ENCODE measurements at regions not wholly inside any gene's neighbourhood (a gene's known extent, or its start where the extent isn't known, plus 50 kb on each side); places are given as distances from the start of the nearest gene placed in this dataset.

DNA sequence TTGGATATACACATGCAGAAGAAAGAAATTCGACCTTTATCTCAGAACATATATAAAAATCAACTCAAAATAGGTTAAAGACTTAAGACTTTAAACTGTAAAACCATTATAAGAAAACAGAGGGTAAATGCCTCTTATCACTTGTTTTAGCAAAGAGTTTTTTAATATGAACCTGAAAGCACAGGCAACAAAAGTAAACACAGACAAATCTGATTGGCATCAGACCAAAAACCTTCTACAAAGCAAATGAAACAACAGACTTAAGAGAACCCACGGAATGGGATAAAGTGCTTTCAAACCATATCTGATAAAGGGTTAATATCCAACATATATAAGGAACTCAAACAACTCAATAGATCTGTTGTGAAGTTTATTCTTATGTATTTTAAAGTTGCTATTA is 309.9 kb upstream of the OPRM1 start:
- DNase-seq (no peak), ATAC-seq (ENCODE audit: low FRiP score in 2 of 2) (no peak)
- Histone ChIP-seq H3K4me3 (no peak overlapping the region), H3K27ac (no peak overlapping the region), H3K4me1 (no peaks in the 10 kb centered on the region), H3K36me3 (no peaks in the 10 kb centered on the region), H3K27me3 (no peaks in the 10 kb centered on the region), H3K9me3 (no peaks in the 10 kb centered on the region)
- no peak for TF ChIP-seq EP300 (IDR thresholded peaks at IDR 0.05)
- TF ChIP-seq POLR2AphosphoS5 (IDR thresholded peaks at IDR 0.05), result no peak
- TF ChIP-seq, protein P1, sequence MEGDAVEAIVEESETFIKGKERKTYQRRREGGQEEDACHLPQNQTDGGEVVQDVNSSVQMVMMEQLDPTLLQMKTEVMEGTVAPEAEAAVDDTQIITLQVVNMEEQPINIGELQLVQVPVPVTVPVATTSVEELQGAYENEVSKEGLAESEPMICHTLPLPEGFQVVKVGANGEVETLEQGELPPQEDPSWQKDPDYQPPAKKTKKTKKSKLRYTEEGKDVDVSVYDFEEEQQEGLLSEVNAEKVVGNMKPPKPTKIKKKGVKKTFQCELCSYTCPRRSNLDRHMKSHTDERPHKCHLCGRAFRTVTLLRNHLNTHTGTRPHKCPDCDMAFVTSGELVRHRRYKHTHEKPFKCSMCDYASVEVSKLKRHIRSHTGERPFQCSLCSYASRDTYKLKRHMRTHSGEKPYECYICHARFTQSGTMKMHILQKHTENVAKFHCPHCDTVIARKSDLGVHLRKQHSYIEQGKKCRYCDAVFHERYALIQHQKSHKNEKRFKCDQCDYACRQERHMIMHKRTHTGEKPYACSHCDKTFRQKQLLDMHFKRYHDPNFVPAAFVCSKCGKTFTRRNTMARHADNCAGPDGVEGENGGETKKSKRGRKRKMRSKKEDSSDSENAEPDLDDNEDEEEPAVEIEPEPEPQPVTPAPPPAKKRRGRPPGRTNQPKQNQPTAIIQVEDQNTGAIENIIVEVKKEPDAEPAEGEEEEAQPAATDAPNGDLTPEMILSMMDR (IDR thresholded peaks at IDR 0.05), result no peak
- no peak for TF ChIP-seq POLR2A (IDR thresholded peaks at IDR 0.05)
- 16 to 29% methylated on average over 2 of the region's 2 CpGs for WGBS, 2 donors

DNA sequence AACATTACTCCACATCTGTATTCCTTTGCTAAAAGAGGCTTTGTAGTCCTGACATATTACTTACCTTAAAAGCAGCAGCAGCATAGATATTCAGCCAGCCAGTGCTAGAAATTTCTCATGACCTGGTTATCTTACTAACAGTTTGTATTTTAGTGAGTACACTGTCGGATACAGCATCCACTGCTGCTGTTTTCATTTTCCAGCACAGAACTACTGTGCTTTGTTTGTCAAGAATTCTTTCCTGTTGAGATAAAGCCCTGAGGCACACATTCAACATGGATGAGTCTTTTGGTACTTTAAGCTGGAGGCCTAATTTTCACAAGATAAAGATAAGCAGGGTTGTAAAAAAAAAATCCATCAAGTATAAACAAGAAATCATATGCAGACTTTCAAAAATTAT is 311.2 kb upstream of the OPRM1 start:
- DNase-seq (no peak), ATAC-seq (ENCODE audit: low FRiP score in 2 of 2) (no peak)
- TF ChIP-seq, protein P1 (IDR thresholded peaks at IDR 0.05), result no peak
- no peak for TF ChIP-seq EP300 (IDR thresholded peaks at IDR 0.05)
- TF ChIP-seq POLR2A (IDR thresholded peaks at IDR 0.05), result no peak
- TF ChIP-seq POLR2AphosphoS5 (IDR thresholded peaks at IDR 0.05), result no peak
- Histone ChIP-seq H3K9me3 (no peaks in the 10 kb centered on the region), H3K36me3 (no peaks in the 10 kb centered on the region), H3K4me1 (no peaks in the 10 kb centered on the region), H3K4me3 (no peak overlapping the region), H3K27ac (no peak overlapping the region), H3K27me3 (no peaks in the 10 kb centered on the region)
- WGBS, 2 donors, result 35 to 52% methylated on average over 1 of the region's 1 CpG

DNA sequence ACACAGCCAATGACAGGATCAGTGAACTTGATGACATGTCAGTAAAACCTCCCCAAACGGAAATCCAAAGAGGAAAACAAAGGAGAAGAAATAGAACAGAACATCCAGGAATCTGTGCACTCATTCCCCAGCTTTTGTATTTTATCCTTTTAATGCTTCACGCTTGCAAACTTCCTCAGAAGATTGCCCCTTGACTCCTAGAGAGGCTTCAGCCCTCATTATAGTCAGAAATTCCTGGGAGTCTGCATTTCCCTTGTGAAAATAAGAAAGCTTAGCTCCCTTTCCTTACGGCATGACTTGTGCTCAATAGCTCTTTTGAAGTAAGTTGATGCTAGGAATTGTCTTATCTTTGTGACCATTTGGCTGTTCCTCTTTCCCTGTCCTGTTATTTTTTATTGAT is 313.6 kb upstream of the OPRM1 start:
- DNase-seq (no peak), ATAC-seq (ENCODE audit: low FRiP score in 2 of 2) (no peak)
- H3K27ac ChIP-seq, result no peak overlapping the region
- H3K4me1 ChIP-seq, result no peaks in the 10 kb centered on the region
- TF ChIP-seq EP300 (IDR thresholded peaks at IDR 0.05) (no peak), POLR2A (IDR thresholded peaks at IDR 0.05) (no peak), POLR2AphosphoS5 (IDR thresholded peaks at IDR 0.05) (no peak)
- TF ChIP-seq, protein P1 (IDR thresholded peaks at IDR 0.05), result no peak
- no peak overlapping the region for H3K4me3 ChIP-seq
- no peaks in the 10 kb centered on the region for H3K9me3 ChIP-seq
- no peaks in the 10 kb centered on the region for H3K36me3 ChIP-seq
- 25 to 49% methylated on average over 3 of the region's 3 CpGs for WGBS, 2 donors
- H3K27me3 ChIP-seq, result no peaks in the 10 kb centered on the region

DNA sequence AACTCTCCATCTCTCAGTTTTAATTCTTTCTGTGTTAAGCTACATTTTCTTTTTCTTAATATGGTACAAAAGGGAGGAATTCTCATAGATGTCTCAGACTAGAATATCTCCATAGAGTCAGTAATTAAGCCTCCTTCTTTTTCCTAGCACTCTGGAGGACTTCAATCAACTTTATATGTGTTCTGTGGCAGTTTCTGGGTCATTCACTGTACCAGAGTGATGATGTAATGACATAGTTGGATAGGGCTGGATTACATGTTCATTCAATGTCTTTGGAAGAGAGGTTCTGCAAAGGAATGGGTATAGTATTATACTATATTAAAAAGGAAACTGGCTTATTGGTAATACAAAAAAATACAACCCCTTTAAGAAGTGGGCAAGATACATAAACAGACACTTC is 318.3 kb upstream of the OPRM1 start:
- H3K27ac ChIP-seq, result no peak overlapping the region
- ATAC-seq (ENCODE audit: low FRiP score in 2 of 2) (no peak), DNase-seq (no peak)
- H3K36me3 ChIP-seq, result no peaks in the 10 kb centered on the region
- H3K4me1 ChIP-seq, result no peaks in the 10 kb centered on the region
- H3K27me3 ChIP-seq, result no peaks in the 10 kb centered on the region
- H3K9me3 ChIP-seq, result no peaks in the 10 kb centered on the region
- TF ChIP-seq, protein P1 (IDR thresholded peaks at IDR 0.05), result no peak
- no peak overlapping the region for H3K4me3 ChIP-seq

DNA sequence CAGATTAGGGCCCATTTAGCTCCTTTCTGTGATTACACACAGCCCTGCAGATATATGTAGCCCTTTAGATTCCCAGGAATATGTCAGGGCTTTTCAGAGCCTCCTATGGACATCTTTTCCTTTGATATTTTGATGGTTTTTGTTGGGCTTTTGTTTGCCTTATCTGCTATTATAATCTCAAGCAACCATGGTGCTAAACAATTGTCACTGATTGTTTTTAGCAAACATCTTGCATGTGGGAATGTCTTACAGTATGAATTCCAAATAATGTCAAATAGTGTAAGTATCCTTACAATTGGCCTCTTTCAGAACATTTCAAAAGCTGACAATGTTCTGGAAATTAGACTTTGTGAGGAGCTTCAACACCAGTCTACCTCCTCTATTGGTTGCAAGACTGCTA is 333.6 kb upstream of the OPRM1 start:
- H3K36me3 ChIP-seq, result no peaks in the 10 kb centered on the region

More for the DNA sequence above, 333.6 kb upstream of the OPRM1 start:
- TF ChIP-seq EP300 (IDR thresholded peaks at IDR 0.05) (no peak), POLR2A (IDR thresholded peaks at IDR 0.05) (no peak), POLR2AphosphoS5 (IDR thresholded peaks at IDR 0.05) (no peak)
- TF ChIP-seq, protein P1 (IDR thresholded peaks at IDR 0.05), result no peak
- no peak for ATAC-seq (ENCODE audit: low FRiP score in 2 of 2)
- Histone ChIP-seq H3K27me3 (no peaks in the 10 kb centered on the region), H3K9me3 (peaks cover 0 to 12% (median 9%) of the 10 kb centered on the region in 4 donors), H3K4me3 (no peak overlapping the region), H3K4me1 (no peaks in the 10 kb centered on the region), H3K27ac (no peak overlapping the region)
- no peak for DNase-seq
